HL-60/S4 (cell line): ENCODE measurements at regions not wholly inside any gene's neighbourhood (a gene's known extent, or its start where the extent isn't known, plus 50 kb on each side); places are given as distances from the start of the nearest gene placed in this dataset.
"Not testable (repeated sequence)": the region's sequence is repeated elsewhere in the genome, so short reads cannot be mapped to it uniquely, and the experiment has no call there.

Experiments
- in situ Hi-C: fragments of 300-500 bp; cut with MboI; formaldehyde crosslinking; loops from 2 replicates; pipeline ENCODE4 v1.14.3; 2022; ENCODE audit warnings: low sequenced_read_pairs

DNA sequence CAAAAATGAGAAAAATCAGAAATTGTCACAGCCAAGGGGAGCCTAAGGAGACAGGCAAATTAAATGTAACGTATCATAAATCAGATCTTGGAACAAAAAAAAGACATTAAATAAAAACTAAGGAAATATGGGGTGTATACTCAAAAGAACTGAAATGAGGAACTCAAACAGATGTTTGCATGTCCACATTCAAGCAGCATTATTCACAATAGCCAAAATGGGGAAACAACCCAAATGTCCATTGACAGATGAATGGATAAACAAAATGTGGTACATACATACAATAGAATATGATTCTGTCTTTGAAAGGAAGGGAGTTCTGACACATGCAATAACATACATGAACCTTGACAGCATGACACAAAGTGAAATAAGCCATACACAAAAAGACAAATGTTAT lies 155.8 kb upstream of the KLF7 start:
- in situ Hi-C loops: no loop called here

DNA sequence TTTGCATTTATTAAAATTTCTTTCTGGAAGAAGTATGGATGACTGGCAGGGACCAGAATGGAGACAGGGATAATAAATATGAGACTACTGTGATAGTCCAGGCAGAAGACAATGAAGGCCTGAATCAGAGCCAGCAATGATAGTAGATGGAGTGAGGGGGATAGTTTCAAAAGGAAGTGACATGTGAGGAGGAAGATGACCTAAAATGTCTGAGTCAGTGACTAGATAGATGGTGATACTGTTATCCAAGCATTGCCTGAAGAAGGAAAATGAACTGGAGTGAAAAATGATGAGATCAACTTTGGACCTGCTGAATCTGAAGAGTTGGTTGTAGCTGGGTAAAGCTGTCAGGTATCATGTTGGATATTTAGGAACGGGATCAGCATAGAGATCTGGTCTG lies 158.3 kb upstream of the KLF7 start:
- in situ Hi-C loops: no loop called here

DNA sequence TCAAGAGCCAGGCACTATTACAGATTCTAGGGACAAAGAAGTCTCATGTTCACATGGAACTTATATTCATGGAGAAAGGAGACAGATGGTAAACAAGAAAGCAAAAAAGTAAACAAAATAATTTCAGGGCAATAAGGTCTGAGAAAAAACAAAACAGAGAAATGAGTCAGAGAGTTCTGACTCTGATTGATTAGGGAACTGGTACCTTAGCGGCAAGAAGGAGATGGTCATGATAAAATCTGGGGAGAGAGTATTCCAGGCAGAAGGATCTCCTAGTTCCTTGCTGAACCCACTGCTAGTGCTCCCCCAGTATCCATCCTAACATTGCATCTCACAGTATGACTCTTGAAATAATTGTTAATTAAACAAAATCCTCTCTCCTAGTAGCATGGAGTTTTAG lies 161.8 kb upstream of the KLF7 start:
- in situ Hi-C loops: no loop called here

DNA sequence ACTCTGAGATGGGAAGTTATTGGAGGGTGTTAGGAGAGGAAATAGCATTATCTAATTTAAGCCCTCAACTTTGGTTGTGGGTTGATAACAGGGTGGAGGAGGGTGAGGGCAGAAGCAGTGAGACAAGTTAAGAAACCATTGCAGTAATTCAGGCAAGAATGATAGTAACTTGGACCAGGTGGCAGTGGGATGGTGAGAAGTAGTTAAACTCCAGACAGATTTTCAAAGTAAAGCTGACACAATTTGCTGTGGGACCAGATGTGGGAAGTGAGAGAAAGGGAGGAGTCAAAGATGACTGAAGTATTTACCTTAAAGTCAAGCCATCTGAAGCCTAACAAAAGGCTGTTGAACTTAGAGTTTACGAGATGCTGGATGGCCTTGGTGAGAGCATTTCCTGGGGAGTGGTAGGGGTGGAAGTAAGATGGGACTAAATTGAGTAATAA lies 163.2 kb upstream of the KLF7 start:
- in situ Hi-C loops: no loop called here

DNA sequence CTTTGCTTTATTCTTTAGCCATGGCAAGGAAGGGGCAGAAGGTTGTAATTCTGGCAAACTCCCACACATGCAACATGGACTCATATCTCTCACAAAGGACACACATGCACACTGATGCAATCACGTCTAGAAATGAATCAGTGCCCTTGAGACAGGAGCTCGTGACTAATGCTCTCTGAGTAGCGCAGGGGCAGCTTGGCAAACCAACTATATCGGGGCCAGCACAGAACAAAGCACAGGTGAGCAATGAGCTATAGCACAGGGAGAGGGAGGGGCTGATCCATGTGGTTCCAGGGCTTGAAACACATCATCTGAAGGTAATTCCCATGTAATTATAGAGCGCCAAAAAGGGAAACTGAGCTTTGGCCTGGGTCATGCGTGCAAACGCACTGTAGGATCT lies 165.2 kb upstream of the KLF7 start:
- in situ Hi-C loops: no loop called here

DNA sequence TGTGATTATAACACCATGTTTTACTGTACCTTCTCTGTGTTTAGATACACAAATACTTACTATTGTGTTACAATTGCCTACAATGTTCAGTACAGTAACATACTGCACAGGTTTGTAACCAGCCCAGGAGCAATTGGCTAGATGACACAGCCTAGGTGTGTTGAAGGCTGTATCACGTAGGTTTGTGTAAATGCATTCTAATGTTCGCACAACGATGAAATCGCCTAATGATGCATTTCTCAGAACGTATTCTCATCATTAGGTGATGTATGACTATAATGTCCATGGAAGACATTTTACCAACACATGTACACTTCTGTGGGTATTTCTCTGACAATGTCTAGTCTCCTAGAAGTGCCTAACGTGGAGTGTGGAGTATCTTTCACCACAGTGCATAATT lies 165.9 kb upstream of the KLF7 start:
- in situ Hi-C loops: no loop called here

DNA sequence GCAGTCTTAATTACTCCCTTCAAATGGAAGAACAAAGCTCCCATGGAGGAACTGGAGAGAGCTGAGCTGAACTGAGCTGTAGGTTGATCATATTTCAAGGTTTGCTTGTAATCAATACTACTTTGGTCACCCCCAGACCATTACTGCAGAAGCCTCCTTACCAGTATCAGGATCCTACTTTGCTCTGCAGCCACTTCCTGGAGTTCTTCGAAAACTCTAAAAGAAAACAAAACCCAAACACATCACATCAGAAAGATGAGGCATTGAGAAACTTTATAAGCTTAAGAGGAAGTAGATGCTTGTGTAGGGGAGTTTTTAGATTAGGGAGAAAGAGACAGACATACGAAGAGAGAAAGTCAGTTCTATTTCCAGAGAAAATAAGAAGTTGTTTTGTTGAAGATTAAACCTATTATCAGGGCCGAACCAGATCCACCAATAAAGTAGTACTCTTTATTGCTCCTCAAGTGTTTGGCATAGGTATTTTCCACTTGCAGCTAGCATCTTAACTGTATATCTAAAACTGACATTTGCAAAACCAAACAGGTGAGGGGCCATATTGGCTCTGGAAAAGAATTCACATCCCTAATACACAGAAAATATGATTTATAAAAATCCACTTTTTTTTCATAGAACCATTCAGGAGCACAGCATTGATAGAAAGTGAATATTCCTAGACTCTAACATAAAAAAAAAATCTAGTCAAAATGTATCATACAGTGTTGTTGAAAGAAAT lies 166.9 kb upstream of the KLF7 start:
- in situ Hi-C loops: no loop called here

DNA sequence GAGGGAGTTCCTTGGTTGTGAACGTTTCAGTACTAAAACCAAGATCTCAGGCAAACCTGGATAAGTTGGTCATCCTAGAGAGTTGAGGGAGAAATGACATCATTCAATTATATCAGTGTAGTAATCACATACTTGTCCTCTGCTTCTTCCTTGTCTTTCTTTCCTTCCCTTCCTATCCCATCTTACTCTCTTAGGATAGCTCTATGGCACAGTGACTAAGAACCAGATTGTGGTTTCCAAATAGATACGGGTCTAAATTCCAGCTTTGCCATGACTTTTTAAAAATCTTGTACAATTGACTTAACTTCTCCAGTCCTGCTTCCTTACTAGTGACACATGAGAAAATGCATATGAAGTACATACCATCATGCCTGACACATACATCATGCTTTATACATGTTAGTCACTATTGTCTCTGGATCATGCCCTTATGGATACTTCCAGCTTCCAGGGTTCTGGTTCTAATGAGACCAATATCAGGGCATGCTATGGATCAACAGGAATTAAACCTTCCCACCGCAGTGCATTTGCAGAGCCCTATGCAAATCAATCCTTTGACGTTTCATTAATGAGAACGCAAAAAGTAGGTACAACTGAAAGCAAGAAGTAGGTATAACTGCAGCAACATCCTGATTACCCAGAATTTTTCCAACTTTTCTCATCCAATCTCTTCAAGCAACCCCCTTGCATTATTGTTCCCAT lies 168.0 kb upstream of the KLF7 start:
- in situ Hi-C loops: no loop called here

DNA sequence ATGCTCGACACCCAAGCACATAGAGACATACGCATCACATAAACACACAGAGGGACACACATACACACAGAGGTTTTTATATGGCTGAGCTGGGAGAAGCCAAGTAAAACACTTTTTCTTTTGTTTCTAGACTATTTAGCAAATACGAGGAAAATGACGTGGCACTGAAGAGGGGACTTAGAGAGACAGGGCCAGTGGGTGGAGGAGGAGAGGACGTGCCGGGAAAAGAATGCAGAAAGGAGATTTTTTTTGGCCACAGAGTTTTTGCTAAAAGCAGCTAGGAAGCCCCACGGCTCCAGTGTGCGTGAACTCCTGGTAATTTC lies 168.5 kb upstream of the KLF7 start:
- in situ Hi-C loops: no loop called here

DNA sequence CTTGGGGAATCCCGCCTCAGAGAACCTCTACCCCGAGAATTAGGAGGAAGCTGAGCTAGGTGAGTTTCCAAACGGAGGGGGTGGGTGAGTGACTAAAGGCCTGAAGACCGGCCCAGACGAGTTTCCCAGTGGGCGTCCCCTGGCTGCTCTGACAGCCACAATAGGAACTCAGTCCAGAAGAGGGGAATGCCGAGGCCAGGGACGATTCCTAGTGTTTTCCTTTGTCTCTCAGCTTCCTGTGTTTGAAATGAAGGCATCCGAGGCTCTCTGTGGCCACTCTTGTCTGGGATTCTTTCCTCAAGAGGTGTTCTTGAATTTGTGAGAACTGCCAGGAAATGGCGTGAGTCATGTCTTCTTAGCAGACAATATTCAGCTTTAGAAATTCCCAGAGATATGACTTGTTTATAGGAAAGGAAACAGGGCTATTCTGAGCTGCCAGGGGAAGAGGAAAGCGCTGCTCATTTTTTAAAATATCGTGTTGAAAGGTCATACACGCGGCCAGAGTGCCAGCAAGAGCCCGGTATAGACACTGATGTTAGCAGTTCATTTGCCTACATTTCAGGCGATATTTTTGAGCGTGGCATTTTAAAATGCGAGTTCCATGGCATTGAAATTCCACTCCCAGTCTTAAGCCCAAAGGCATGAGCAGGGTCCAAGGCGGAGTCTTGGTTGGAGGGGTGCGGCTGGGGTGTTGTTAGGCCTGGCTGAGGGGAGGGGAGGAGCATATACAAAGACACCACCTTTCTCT lies 169.1 kb upstream of the KLF7 start:
- in situ Hi-C loops: no loop called here

DNA sequence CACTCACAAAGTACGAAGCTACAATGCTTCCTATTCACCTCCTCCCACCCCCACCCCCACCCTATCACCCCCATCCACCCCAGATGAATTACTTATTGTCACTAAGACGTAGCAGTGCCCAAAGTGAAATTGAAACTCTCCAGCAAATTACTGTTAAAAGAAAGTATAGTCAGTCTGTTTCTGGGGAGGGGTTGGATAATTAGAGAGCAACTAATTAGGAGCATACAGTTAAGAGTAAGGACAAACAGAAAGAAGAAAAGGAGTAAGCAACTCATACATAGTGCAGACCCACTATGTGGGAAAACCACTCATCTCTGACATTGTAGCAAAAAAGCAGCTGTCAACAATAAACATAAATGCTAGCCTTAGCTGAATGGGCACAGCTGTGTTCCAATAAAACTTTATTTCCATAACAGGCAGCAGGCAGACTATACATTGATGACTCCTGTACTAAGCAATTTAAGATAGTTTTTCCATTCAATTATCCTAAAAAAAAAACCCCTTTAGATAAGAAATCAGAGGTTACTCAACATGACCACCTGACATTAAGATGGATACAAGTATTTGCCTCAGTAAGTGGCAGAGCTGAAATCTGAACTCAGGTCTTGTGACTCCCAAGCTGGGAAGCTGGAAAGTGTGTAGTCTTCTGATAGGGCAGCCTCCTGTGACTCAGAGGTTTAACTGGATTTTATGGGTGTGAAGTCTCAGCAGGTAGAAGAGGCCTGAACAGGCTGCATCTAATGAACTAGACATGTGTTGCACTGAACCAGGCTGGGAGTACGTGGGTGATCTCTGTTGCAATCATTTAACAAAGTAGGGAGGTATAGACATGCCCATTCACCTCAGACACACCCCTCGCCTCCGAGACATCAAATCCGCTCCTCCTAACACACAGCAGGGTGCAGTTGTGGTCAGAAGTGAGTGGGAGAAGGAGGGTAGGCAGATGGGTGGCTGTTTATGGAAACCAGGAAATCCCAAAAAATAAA lies 171.8 kb upstream of the KLF7 start:
- in situ Hi-C loops: no loop called here

DNA sequence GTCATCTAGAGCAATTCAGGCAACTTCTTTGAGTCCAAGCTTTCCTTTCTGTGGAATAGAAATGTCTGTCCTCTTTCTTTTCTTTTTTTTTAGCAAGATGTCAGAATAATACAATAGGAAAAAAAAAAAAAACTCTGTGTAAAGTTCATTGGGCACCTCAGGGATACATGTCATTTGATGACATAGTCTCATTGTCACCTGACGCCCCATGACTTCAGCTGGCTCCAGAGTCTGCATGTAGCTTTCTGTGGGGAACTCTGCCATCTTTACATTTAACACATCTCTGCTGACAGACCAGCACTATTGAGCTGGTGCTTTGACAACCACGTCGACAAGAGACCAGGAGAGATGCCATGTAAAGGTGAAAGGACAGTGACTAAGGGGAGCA lies 172.5 kb upstream of the KLF7 start:
- in situ Hi-C loops: no loop called here

DNA sequence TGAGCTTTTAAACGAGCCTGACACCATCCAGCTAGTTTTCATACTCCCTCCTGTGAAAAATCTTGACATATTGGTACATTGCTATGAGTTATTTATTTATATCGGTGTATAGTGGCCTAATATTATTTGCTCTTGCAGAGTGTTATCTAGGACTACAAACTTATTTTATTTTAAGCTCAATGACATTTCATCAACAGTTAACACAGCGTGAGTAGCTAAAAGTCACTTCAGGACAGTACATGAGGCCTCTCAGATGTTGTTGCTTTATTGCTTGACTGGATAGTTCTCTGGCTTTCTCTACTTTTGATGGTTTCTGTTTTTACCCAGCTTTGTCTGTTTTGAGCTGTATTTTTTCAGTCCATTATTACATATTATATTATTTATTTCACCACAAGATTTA lies 172.9 kb upstream of the KLF7 start:
- in situ Hi-C loops: no loop called here

DNA sequence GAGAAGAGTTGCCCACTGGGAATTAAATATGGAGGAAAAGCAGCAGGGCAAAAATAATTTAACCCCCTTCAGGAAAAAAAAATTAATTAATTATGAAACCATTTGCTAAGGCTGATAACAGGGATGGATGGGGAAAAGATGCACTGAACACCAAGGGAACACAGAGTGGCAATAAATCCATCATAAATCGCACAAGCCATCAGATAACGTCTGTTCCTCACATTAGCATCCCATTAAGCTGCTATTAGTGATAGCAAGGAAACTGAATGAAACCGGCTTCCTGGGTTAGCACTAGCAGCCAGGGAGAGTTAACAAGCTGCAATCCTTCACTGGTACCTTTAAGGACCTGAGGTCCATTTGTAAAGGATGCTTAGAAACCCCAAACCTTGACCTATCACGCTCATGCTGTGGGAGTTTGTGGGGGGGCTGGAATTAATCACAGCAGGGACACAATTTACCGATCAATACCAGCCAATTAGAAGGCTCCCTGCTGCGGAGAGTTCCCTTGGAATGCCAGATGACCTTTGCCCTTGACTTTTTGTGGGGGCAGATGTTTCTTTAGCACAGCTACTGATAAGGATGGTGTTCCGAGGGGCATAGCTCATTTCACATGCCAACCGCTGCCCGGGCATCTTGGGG lies 175.5 kb upstream of the KLF7 start:
- in situ Hi-C loops: no loop called here

DNA sequence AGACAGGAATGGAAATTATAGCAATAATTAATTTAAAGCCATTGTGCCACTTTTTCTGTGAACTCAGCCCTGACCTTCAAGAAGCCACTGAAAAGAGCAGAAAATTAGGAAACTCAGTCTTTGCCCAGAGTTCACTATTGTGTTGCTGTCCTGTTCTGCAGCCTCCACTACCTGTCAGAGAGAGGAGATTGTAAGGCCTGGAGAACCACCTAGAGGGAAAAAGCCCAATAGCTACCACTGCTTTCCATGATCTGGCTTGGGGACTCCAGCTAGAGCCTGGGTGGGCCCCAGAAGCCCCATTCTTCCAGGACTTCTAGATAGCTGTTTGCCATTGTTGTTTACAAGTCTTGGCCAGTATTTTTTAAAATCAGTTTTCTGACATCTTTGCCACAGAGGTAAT lies 176.1 kb upstream of the KLF7 start:
- in situ Hi-C loops: no loop called here

DNA sequence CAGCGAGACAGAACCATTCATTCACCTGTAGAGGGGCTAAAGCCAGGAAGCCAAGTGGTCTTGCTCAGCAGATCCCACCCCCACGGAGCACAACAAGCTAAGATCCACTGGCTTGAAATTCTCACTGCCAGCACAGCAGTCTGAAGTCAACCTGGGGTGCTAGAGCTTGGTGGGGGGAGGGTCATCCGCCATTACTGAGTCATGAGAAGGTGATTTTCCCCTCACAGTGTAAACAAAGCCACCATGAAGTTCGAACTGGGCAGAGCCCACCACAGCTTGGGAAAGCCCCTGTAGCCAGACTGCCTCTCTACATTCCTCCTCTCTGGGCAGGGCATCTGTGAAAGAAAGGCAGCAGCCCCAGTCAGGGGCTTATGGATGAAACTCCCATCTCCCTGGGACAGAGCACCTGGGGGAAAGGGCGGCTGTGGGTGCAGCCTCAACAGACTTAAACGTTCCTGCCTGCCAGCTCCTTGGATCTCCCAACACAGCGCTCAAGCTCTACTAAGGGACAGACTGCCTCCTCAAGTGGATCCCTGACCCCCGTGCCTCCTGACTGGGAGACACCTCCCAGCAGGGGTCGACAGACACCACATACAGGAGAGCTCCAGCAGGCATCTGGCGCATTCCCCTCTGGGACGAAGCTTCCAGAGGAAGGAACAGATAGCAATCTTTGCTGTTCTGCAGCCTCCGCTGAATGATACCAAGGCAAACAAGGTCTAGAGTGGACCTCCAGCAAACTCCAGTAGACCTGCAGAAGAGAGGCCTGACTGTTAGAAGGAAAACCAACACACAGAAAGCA lies 179.0 kb upstream of the KLF7 start:
- in situ Hi-C loops: not testable (repeated sequence)

DNA sequence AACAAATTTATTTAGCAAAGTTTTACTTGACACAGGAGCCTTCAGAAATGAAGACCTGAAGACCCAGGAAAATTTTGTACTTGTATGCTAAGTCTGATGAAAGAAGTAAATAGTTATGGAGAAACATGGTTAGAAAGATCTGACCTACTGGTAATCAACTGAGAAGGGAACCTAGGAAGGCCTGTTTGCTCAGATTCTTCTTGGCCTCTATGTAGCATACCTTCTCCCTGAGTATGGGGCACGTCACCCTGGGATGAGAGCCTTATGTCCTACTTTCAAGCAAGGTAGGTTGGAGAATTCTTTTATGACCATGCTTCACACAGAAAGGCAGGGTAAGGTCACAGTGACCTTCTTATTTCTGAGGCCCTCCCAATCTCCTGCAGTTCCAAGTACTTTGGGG lies 178.6 kb upstream of the CREB1 start:
- in situ Hi-C loops: no loop called here

DNA sequence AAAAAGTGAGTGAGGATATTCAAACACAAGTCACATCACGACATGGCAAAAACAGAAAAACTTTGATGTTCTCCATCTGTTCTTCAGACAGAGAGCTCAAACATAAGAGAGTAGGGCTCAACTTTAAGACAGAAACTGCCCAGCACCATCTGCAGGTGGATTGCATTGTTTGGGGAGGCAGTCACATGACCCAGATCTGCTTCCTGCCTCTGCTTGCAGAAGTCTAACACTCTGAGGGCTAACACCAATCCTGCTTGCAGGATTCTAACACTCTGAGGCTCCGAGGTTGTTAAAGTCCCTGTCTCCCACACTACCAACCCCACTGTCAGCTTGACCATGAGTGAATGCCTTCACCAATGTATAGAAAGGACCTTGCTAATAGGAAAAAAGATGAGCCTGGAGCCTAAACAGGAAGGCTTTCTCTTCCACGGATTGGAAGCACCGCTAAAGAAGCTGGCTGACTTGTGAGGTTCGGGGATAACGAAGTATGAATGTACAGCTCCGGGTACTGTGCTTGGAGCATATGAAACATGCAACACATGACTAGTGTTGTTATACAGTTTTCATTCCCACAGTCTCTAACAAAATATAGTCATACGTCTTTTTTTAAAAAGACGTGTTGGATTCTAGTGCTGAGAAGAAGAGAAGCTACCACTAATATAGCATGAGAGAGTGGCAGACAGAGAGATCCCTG lies 176.6 kb upstream of the CREB1 start:
- in situ Hi-C loops: no loop called here

DNA sequence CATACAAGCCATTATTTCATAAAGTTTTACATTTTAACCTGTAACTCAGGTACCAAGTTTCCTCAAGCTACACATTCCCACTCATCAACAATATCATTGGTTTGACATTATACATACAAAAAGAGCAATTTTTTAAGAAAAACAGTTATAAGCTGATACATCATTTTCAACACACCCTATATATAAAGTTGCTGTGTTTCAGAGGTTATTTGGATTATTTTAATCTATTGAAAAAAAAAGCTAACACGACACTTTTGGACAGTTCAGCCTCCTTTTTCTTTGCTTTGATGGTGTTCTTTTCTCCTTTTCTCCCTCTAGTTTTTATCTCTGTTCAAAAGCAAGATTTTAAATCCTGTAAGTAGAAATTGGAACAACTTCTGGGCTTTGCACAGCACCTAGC lies 175.9 kb upstream of the CREB1 start:
- in situ Hi-C loops: no loop called here
